GM21367 (cell line): ENCODE measurements at regions not wholly inside any gene's neighbourhood (a gene's known extent, or its start where the extent isn't known, plus 50 kb on each side); places are given as distances from the start of the nearest gene placed in this dataset.

Experiments used
- ATAC-seq: cut with Tn5 transposase; IDR thresholded peaks from one replicate; pipeline ENCODE4 v1.9.1; 2021; ENCODE audit not compliant: unreplicated experiment

DNA sequence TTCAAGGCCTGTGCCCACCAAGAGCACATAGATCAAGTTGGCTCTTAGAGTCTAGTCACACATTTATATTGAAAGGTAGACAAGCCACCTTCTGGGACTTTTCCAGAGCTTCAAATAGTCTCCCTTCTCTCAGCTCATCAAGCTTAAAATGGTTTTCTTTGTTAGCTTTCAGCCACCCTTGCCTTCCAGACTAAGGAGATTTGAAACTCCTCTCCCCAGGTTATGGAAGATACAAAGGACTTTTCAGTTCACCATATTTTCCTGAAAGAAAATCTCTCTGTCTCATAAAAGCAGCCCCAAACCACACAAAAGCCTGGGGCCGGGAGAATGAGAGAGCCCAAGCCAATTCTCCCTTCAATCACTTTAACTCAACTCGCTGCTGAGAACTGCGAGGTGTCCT is 134.1 kb downstream of the ZC3H11B start:
- no peak for ATAC-seq

DNA sequence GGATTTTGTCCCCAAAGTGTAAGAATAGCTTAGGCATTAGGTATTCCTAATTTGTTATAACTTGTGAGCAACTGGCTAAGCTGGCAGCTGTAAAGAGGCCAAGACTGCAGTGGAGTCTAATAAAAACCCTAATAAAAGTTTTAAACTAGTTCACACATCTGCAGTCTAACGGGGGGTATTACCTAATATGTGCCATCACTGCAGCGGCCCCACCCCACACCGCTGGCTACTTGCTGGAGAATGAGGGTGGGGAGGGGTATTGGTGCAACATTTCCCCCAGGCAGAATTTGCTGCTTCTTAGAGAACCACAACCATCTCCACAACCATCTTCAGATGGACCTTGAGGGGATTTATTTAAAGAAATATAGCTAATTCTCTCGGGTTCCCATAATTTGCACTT is 135.0 kb downstream of the ZC3H11B start:
- no peak for ATAC-seq

DNA sequence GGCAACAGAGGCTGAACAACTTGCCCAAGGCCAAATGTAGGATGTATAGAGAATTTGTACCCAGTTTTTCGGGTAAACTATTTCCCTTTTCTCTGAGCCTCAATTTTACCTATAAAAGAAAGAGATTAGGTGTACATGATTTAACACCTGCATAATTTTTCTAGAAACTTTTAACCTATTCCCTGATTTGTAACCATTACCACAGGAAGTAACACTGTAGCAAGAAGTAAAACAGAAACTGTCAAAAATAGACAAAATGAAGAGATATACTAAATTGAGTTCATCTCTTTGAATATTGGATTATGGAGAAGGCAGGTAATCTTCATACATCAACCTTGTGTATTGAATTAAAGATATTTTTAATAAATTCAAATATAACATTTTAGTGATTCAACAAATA is 136.2 kb downstream of the ZC3H11B start:
- peak; percentile 38 for ATAC-seq

GRCh38 chr1:219476116-219476515 is 136.8 kb downstream of the ZC3H11B start:
- ATAC-seq = peak; percentile 78

DNA sequence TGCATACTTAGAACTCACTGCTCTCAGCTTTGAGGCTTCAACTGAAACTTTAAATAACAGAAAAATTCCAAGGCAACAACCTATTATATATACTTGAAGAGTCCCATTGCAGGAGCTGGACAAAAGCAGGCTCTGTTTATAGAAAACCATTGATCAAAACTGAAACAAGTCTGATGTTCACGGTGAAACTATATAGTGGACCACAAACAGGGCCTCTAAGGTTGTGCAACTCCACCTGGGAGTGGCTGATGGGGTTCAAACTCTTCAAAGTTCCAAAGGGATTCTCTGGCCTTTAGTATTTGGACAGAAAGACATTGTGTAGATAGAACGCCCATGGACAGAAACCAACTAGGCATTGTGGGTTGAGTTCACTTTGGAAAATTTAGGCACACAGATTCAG is 140.3 kb downstream of the ZC3H11B start:
- peak; percentile 43 for ATAC-seq

DNA sequence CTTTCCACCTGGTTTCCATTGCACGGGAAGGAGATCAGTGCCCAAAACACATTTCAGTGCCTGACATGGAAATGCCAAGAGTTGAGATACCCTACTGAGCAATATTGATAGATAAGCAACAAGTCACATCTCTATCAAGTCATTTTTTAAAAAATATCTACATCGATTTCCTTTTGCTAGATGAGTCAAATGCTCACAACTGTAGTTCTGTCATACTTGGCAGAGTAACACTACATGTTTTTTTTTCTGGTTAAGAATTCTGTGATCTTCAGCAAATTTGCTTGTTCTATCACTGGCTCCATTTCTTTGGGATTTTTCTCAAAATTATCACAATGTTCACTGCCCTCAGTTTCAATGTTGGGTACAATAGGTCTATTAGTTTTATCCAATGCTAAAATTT is 145.4 kb downstream of the ZC3H11B start:
- no peak for ATAC-seq

DNA sequence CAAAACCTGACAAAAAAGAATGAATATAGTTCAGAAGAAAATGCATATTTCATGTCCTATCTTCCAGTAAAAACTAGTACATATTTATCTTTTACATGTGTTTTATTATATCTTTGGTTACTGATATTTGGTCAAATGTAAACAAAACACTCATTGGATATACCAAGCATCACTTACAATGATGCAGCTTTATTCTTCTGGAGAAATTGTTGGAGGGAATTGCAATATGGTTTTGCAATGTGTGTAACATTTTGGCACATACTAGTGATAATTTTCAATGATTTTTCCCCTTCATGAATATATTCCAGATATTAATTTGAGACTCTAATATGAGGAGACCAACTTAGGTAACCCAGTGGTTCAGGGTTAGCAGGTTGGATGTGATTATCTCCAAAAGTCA is 146.1 kb downstream of the ZC3H11B start:
- ATAC-seq = no peak

GRCh38 chr1:219465212-219466093 is 147.5 kb downstream of the ZC3H11B start:
- peak; percentile 36 for ATAC-seq

DNA sequence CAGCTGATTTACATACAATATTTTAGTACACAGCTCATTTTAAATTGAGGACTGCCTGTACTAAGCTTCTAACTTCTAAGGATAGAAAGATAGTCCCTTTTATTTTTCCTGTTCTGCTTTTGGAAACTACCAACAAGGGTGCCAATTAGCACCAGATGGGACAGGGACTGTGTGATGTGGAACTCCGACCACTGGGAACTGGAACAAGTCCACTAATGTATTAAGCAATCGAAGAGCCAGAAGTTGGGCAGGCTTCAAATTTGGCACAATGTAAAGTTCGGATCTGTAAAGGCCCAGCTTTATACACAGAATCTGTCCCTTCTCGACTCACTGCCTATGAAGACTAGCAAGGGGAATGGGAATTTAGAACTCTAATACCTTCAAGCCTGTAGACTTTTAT is 149.3 kb downstream of the ZC3H11B start:
- no peak for ATAC-seq

DNA sequence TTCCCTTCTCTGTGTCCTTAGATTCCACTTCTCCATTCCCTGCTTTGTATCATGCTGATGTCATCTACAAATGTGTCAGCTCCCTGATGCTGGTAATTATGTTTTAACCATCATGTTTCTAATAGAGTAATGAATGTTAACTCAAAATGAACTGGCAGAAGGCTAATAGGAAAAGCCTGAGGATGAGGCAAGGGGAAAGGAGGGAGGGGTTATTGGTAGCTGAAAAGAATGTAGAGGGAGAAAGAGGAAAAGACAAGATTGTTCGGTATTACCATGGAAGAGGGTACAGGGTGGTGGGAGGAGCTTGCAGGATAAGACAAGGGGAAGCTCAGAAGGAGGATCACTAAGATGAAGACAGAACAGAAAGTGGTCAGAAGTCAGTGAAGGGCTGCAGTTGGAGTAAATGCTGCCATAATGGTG is 150.9 kb downstream of the ZC3H11B start:
- ATAC-seq = no peak

DNA sequence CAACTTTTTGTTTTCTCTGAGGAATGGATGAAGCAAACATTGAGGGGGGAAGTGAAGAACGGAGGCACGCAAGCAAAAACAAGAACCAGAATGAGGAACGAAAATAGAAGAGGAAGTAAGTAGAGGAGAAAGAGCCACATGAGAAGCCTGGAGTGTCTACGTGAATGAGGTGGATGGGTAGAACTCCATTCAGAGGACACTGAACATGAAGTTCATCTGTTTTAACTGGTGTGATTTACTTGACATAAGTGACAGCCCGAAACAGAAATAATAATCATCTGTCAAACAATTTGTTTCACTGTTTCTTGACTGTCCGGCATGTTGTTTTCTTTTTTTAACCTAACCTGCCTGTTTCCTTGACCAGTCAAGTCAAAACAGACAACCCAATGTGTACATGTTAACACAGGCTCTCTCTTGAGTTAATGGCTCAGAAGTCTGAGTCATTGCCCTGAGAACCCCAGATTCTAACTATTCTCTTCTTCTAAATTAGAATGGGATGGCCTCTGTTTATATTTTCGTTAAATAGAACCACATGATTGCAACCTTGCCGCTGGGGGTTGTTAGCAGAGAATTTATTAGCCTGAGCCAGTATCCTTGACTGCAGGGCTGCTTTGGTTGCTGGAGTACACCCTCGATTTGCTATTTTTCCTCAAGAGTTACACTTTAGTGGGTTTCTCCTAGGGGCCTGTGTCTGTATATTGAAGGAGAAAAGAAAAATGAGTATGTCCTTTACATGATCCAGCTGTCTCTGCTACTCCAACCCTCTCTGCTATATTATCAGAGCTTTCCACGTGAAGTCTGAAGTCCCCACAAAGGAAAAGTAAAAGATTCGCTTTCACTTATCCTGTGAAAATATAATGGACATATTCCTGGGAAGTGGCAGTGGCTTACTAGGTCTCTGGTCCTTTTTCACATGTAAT is 151.7 kb downstream of the ZC3H11B start:
- ATAC-seq = peak; percentile 87

DNA sequence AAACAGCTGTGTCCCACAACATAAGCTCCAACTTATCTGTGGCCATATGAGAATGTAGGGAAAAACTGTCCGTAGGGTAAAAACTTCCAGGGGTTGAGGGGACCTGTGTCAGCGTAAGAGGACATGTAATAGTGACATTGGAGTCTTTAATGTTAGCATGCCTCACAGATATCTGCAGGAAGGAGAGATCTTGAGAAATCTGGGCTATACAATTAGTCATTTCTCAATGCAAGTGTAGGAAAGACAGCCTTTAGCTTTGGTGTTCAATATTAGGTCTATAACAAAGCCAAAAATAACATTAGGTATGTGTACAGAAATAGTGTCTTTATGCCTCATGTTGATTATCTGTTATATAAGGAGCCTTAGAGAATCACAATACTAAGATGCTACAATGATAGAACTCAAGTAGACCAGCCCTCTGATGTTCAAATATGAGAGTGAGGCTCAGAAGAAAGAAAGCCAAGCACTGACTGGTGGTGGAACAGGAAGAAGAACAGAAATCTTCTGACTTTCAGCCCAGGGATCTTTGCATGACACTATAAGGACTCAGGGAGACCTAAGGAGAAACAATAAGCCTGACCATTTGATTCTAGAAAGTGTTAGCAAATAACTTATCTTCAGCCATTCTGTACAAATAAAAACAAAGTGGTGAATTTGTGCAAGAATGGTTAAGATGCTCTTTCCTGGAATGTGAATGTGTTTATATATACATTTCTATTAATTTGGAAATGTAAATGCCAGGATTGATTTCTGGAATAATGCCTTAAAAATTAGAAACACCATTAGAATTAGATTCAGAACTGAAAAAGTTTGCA is 152.6 kb downstream of the ZC3H11B start:
- peak; percentile 24 for ATAC-seq

DNA sequence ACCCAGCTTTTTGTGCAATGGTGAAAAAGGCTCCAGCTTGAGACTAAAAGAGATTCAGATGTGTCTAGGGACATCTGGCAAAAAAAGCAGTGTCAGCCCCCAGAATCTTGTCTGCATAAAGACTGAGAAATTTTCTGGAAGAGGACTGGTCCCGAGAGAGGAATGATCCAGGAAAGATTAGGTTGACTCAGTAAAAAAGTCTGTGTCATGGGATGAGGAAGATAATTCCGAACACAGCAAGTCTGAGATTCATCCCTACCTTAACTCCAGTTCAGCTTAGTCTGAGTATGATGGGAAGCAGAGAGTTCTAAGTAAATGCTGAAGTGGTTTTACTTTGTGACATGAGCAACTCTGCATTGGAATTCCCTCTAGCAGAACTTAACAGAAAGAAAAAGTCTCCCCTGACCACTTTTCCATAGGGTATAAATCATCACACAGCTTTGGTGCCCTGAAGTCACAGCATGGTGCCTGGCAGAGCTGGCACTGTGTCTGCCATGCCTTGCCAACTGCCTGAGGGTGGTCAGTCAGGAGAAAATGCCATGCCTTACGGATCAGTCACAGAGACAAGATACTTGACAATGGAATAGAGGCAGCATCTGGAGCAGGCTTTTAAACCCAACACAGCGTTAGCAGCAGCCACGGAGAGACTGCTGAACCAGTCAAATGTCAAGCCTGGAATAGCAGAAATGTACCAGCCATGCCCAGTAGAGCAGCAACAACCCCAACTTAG is 153.4 kb downstream of the ZC3H11B start:
- no peak for ATAC-seq

GRCh38 chr1:219446288-219446687 is 166.6 kb downstream of the ZC3H11B start:
- ATAC-seq = no peak

GRCh38 chr1:219445864-219446263 is 167.0 kb downstream of the ZC3H11B start:
- ATAC-seq = no peak

GRCh38 chr1:219444474-219444873 is 168.4 kb downstream of the ZC3H11B start:
- ATAC-seq = no peak

DNA sequence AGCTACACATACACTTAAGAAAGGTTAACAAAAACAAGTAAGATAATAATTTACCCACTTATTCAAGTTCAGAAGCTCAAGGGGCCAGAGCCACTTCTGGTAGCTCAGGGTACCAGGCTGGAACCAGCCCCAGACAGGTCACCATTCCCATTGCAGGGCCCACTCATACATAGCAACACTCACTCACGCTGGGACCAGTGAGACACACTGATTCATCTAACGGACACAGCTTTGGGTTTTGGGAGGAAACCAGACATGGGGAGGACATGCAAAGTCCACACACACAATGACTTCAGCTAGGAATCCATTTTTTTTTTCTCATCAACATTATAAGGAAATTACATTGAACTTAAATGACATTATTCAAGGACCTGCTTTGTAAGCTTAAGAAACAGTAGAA is 169.1 kb downstream of the ZC3H11B start:
- ATAC-seq = no peak

DNA sequence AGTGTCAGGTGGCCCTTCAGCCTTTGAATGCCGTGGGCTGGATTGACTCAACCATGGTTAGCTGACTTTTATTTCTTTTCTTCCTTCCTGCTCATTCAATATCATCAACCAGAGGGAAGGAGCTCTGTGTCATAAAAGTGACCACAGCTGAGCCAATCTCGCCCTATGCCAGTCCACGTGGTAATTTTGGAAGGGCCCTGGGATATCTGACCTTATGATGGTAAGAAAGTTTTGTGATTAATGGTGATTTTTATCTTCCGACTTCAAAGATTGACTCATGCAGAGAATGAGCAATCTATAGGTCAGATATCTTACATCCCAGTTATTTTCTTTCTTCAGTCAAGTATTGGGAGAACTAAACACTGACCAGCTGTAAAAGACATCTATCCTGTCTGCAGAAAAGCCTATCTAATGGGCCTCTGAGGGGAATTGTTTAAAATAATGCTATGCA is 170.3 kb downstream of the ZC3H11B start:
- no peak for ATAC-seq

DNA sequence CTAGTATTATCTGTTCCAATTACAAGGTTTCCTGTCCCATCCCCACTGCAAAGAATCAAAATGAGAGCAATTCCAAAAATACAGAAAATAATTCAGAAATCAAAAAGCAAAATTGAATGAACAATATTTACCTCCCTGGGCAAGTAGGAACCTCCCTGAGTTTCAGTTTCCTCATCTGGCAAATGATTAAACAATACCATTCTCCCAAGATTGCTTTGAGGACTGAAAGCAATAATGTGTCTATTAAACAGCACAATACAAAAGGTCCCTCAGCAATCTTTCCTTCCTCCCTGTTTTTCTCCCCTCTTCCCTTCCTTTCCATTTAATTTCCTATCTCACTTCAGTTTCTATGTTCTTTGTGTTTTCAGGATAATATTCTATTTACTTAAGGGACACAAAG is 171.0 kb downstream of the ZC3H11B start:
- ATAC-seq = no peak

DNA sequence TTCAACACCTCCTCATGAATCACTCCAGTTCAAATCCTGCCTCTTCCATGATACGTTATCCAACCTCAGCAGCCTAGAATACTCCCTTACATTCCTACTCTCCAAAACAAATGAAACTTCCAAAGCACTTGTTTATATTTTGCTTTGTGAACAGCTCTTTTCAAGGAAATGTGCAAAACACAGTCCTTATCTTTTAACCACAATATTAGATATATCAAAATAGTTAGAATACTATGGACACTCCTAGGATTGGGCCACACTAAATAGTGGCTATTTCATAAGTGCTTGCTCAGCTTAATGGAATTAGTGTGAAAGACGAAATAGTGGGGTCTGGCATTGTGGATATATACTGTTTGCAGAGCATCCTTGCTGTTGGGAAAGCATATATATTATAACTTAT is 173.5 kb downstream of the ZC3H11B start:
- ATAC-seq = no peak
